GM12873 (cell line): ENCODE measurements at regions not wholly inside any gene's neighbourhood (a gene's known extent, or its start where the extent isn't known, plus 50 kb on each side); places are given as distances from the start of the nearest gene placed in this dataset.

ENCODE experiments used
- CTCF ChIP-seq: IDR thresholded peaks from 2 replicates; pipeline ENCODE4 v1.5.1; 2012; ENCODE audit warnings: low read depth, mild to moderate bottlenecking, moderate library complexity, low read length, control low read depth; ENCODE audit not compliant: insufficient read depth; ENCODE audit errors: missing control alignments

GRCh38 chr3:66761093-66761780 lies 236.9 kb upstream of the KBTBD8 start:
- TF ChIP-seq CTCF = no peak

GRCh38 chr3:66762916-66763693 lies 235.0 kb upstream of the KBTBD8 start:
- TF ChIP-seq CTCF = no peak

- no peak for TF ChIP-seq CTCF
Observed at GRCh38 chr3:66778107-66778506, 220.0 kb upstream of the KBTBD8 start.

GRCh38 chr3:66778777-66779176 lies 219.3 kb upstream of the KBTBD8 start:
- no peak for TF ChIP-seq CTCF

GRCh38 chr3:66785191-66785909 lies 212.8 kb upstream of the KBTBD8 start:
- no peak for TF ChIP-seq CTCF

- no peak for TF ChIP-seq CTCF
Observed at GRCh38 chr3:66789580-66790237, 208.4 kb upstream of the KBTBD8 start.
